ENCODE measurements at regions not wholly inside any gene's neighbourhood (a gene's known extent, or its start where the extent isn't known, plus 50 kb on each side); places are given as distances from the start of the nearest gene placed in this dataset.

DNA sequence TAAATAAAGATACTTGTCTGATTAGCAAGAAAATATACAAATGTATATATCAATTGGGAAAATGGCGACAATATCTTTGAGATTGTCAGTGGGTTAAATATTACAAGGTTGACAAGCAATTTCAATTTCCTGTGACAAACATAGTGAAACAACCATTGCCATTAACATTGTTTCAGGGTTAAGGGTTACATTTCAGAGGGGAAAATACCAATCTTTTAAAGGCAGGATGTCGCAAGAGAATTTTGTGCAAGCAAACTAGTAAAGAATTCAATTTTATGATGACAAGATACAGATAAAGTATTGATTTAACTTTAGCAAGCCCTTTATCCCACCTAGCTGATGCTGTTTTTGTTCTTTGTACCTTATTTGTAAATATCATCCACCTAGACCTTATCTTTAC, 305.8 kb upstream of the GRIA3 start:
- TF ChIP-seq, protein P1, sequence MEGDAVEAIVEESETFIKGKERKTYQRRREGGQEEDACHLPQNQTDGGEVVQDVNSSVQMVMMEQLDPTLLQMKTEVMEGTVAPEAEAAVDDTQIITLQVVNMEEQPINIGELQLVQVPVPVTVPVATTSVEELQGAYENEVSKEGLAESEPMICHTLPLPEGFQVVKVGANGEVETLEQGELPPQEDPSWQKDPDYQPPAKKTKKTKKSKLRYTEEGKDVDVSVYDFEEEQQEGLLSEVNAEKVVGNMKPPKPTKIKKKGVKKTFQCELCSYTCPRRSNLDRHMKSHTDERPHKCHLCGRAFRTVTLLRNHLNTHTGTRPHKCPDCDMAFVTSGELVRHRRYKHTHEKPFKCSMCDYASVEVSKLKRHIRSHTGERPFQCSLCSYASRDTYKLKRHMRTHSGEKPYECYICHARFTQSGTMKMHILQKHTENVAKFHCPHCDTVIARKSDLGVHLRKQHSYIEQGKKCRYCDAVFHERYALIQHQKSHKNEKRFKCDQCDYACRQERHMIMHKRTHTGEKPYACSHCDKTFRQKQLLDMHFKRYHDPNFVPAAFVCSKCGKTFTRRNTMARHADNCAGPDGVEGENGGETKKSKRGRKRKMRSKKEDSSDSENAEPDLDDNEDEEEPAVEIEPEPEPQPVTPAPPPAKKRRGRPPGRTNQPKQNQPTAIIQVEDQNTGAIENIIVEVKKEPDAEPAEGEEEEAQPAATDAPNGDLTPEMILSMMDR (IDR thresholded peaks at IDR 0.05) = no peak
- TF ChIP-seq POLR2A (IDR thresholded peaks at IDR 0.05) (no peak), EP300 (IDR thresholded peaks at IDR 0.05) (no peak)
